SW 1271 (cell line): ENCODE measurements at regions not wholly inside any gene's neighbourhood (a gene's known extent, or its start where the extent isn't known, plus 50 kb on each side); places are given as distances from the start of the nearest gene placed in this dataset.

Source experiments
- DNase-seq, 2 experiments: peaks; one replicate each; lab custom pipeline; 2025; lab: John Stamatoyannopoulos, UW

DNA sequence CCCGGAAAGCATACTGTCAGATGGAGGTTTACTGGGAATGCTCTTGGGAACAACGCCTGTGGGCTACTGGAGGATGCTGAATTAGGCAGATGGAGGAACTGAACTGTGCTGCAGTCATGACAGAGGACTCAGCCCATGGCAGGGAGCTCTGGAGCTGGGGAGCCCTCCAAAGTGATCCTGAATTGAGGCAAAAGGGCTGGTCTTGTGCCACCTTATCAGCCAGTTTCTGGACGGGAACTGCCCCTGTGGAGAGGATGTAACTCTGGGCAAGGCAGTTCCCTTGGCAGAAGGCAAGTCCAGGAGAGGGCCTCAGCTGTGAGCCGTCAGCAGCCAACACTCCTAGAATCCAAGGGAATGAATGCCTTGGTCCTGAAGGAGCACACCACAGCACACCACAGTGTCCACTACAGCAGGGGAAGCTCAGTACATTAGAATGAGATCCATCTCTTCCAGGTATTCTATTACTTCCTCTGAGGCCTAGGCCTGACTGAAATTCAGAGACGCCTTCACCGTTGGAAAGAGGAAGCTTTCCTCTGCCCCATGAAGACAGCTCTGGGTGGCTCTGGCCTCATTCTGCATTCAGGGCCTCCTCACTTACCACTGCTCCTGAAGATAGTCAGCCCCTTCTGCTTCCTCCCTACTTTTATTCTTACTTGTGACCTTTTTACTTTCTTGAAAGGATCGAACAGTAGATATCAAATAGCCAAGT, 139.6 kb upstream of the GPR26 start:
- DNase-seq: no peak

- DNase-seq: no peak
Measured at GRCh38 chr10:123527151-123527550, 139.0 kb upstream of the GPR26 start.

GRCh38 chr10:123529146-123529760, 136.9 kb upstream of the GPR26 start:
- DNase-seq: no peak

DNA sequence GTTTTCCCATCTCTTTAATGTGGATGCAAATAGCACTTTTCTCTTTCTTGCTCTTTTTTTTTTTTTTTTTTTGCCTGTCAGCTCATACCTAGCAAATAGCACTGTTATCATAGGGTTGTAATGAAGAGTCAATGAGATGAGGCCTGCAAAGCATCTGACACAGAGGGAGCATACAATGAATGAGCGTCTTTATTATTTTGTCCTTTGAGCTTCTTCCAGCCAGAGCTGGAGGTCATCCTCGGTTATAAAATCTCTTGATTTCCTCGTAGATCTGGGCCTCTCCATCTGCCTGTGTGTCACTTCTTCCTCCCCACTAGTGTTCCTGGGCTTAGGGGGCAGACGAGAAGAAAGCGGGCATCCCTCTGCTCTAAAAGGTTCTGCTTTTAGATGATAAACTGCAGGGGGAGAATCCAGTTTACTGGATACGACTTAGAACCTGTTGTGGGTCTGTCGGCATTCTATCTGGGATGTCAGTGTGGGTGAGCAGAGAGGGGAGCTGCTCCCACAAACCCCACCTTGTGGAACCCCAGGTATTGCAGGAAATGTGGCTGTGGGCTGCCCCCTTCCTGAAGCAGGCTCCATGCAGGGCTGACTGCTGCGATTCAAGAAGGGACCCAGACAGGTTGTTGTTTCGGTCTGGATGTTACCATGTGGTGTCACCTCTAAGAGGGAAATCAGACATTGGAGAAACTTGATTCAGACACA, 135.8 kb upstream of the GPR26 start:
- DNase-seq: no peak

DNA sequence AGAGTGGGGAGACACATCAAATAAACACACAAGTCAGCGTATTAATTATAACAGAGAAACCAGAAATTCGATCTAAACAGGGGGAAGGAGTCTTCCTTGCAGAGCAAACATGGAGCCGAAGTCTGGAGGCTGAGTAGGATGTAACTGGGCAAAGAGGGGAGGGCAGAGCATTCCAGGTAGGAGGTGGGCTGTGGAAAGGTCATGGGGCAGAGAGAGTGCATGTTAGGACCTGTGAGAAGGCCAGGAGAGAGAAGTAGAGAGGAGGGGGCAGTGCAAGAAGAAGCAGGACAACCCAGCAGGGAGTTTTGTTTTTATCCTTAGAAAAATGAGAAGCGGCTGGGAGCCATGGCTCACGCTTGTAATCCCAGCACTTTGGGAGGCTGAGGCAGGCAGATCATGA, 130.8 kb upstream of the GPR26 start:
- DNase-seq: no peak

- DNase-seq: no peak
Measured at GRCh38 chr10:123536176-123536845, 129.8 kb upstream of the GPR26 start.

- DNase-seq: no peak
Measured at GRCh38 chr10:123537188-123537961, 128.8 kb upstream of the GPR26 start.

DNA sequence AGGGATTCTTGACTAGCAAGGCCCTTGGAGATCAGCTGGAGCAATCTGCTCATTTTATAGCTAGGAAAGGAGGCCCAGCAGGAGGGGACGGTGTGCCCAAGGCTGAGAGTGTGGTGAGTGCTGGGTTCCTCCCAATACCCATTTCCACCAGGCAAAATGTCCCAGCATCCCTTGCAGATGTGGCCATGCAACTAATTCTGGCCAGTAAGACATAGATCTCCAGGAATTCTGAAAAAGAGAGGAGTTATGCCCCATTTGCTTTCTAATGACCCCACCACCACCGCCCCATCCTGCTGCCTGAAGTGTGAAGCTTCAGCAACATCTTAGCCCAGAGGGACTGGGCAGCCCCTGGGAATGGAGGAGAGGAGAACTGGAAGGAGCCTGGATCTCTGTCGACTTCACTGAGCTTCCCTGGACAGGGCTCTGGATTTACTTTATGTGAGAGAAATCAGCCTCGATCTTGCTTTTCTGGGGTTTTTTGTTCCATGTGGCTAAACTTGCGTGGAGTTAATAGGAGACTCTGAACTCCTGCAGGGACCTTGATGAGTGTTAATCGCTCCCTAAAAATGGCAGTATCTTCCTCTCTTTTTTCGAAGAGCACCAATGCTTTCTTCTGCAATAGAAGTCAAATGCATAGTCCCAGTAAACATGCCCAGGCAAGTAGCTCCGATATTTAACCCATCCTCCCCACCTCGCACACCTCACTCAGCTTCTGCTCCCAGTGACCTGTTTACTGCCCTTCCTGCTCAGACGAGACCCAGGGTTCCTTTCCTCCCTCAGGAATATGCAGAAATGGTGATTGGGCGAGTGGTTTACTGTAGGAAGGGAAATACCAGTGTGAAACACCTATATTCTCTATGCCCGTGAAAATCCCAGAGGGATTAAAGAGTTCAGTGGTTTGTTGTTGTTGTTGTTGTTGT, 127.5 kb upstream of the GPR26 start:
- DNase-seq: no peak

DNA sequence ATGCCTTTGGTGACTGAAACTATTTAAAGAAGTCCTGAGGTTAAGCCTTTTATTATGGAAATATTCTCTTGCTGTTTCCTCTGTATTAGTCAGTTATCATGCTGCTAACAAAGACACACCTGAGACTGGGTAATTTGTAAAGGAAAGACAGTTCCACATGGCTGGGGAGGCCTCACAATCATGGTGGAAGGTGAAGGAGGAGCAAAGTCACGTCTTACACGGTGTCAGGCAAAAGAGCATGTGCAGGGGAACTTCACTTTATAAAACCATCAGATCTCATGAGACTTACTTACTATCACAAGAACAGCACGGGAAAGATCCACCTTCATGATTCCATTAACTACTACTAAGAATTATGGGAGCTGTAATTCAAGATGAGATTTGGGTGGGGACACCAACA, 121.2 kb upstream of the GPR26 start:
- no peak for DNase-seq

DNA sequence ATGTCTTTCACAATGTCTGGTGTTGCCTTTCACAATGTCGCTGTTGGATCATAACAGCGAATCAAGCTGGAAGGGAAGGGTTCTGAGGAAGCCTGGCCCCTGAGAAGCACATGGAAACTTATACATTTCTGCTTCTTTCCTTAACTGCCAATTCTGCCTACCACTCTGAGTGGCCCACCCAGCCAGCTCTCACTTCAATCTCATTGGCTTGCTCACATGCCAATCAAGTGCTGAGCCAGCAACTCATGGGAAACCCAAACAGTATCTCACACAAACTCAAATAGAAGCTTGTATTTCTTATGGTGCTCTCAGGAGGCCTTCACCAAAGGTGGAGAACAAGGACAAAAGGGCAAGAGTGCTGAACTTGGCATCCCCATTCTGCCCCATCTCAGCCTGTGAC, 117.4 kb upstream of the GPR26 start:
- no peak for DNase-seq

- DNase-seq: no peak
Measured at GRCh38 chr10:123549761-123550454, 116.2 kb upstream of the GPR26 start.

DNA sequence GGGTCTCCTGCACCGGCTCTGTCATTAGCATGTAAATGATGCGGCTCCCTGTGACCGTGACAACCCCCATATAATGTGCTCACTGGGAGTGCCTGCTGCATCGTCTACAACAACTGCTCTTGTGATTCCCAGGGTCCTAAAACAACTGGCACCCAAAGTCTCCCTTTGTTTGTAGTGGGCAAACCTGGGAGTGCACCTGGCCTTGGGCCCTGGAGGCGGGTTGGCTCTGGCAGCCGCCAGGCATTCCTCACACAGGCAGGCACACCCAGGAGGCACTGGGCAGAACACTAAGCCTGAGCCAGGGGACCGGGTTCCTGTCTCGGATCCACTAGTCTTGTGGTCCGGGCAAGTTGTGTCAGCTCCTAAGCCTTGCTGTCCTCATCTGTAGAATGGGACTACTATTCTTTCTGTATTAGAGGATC, 115.5 kb upstream of the GPR26 start:
- DNase-seq: no peak

DNA sequence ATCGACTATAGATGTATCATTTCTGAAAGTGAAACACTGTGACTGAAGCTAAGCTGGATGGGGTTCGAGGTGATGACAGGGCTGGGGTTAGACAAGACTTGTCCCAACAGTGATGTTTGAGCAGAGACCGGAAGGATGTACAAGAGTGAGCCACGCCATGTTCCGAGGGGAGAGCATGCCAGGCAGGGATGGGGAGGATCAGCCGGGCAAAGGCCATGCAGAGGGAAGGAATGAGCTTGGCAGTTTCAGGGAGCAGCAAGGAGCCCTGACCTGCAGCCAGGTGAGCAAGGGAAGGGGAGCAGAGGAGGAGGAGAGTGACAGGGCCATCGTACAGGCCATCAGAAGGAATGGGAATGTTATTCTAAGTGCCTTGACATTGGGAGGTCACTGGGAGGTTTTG, 114.9 kb upstream of the GPR26 start:
- no peak for DNase-seq

DNA sequence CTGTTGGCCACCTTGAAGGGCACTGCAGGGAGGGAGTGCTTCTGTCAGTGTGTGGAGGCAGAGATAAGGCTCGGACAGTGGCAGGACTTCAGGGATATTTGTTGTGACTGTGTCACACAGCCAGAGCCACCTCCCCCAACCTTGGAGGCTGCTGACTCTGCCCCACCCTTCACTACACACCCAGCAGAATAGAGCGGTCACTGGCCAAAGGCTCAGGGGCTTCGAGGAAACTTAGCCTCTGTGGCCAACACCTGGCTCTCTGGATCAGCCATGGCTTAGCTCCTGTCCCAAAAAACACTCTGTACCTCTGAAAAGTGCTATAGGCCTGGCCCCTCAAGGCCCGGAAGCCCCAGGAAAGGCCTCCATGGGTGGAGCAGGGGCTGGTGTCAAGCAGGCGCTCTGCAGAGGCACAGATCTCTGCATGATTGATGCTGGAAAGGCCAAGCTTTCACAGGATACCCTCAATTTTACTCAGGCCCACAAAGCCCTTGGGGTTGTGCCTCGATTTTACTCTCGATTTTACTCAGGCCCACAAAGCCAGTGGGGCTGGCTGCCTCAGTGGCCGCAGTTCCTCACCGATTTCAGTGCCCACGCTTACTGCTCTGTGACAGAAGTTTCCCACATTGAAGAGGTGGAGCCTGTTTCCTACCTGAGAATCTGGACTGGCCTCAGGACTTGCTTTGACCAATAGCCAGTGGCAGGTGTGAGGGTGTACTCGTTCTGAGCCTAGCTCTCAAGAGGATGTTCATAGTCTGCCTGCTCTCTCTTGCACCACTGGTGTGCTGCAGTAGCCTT, 113.2 kb upstream of the GPR26 start:
- DNase-seq: no peak

DNA sequence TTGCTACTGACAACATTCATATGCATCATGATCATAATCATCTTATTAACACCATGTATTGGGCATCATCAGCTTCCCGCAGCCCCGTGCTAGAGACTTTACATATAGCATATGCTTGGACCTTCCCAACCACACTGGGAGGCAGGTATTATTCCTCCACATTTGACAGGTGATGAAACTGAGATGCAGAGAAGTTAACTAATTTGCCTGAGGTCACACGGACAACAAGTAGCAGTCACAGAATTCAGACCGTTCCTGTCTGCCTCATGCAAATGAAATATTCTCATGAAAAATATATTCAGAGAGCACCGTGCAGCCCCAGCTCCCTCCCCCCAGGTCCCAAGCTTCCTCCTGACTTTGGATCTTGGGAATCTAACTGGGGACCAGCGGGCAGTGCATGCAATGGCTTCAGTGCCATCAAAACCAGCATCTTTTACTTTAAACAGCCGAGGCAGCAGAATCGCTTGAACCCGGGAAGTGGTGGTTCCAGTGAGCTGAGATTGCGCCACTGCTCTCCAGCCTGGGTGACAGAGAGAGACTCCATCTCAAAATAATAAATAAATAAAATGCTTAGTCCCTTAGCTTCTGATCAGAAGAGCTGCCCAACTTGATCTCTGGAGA, 112.2 kb upstream of the GPR26 start:
- no peak for DNase-seq

GRCh38 chr10:123554656-123555055, 111.5 kb upstream of the GPR26 start:
- DNase-seq: no peak

- DNase-seq: no peak
Measured at GRCh38 chr10:123555616-123556015, 110.5 kb upstream of the GPR26 start.

GRCh38 chr10:123556049-123556448, 110.1 kb upstream of the GPR26 start:
- no peak for DNase-seq

DNA sequence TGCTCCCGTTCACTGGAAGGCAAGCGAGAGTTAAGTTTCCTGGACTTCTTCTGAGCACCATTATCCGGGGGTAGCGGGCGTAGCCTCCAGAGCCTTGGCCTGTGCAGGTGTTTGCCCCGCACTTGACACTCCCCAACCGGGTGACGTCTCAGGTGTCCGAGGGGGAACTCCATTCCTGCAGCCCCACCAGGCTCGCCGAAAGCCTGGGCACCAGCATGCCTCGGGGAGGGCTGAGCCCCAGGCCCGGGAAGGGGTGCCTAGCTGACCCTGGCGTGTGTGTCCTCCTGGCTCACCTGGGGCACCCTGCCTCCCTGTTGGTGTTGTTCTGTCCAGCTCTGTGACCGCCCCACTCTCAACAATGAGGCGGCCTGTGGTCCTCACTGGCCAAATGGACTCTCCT, 109.4 kb upstream of the GPR26 start:
- no peak for DNase-seq
